ENCODE measurements at regions not wholly inside any gene's neighbourhood (a gene's known extent, or its start where the extent isn't known, plus 50 kb on each side); places are given as distances from the start of the nearest gene placed in this dataset.

DNA sequence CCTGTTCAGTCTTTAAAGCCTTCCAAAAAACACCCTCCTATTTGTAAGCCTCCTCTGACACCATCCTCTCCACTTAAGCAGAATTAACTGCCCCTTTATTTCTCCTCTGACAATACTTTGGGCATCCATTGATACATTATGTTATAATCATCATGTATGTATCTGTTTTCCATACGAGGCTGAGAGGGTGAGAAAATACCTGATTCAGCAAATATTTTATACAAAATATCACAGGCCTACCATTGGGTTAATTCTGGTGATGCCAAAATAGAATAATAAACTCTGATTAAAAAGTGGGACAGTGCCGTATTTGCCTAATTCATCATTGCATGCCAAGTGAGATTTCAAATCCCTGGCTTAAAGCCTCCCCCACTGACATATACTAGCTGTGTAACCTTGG, 118.2 kb upstream of the ADAMTS9 start:
- TF ChIP-seq, protein P1, sequence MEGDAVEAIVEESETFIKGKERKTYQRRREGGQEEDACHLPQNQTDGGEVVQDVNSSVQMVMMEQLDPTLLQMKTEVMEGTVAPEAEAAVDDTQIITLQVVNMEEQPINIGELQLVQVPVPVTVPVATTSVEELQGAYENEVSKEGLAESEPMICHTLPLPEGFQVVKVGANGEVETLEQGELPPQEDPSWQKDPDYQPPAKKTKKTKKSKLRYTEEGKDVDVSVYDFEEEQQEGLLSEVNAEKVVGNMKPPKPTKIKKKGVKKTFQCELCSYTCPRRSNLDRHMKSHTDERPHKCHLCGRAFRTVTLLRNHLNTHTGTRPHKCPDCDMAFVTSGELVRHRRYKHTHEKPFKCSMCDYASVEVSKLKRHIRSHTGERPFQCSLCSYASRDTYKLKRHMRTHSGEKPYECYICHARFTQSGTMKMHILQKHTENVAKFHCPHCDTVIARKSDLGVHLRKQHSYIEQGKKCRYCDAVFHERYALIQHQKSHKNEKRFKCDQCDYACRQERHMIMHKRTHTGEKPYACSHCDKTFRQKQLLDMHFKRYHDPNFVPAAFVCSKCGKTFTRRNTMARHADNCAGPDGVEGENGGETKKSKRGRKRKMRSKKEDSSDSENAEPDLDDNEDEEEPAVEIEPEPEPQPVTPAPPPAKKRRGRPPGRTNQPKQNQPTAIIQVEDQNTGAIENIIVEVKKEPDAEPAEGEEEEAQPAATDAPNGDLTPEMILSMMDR (IDR thresholded peaks at IDR 0.05; ENCODE audit: insufficient read depth, low read depth, low read length), result no peak
- TF ChIP-seq EZH2 (IDR thresholded peaks at IDR 0.05; ENCODE audit: insufficient read depth, low read length), result no peak
- H3K4me2 ChIP-seq (ENCODE audit: low read length), result no peak overlapping the region
- no peak overlapping the region for H3K4me3 ChIP-seq (ENCODE audit: insufficient read depth, low read depth, low read length)
- FAIRE-seq, result no peak
- no peaks in the 10 kb centered on the region for H3K36me3 ChIP-seq (ENCODE audit: insufficient read depth, low read length)
- H3K9me3 ChIP-seq (ENCODE audit: insufficient read depth, low read depth, low read length), result no peaks in the 10 kb centered on the region
- no peaks in the 10 kb centered on the region for H3K36me3 Mint-ChIP-seq (ENCODE audit: low read depth, unreplicated experiment)
- no peaks in the 10 kb centered on the region for H3K4me1 ChIP-seq (ENCODE audit: insufficient read depth, low read length)
- no peak overlapping the region for H2AFZ ChIP-seq (ENCODE audit: low read depth, low read length)
- H3K4me3 Mint-ChIP-seq (ENCODE audit: unreplicated experiment), result no peak overlapping the region
- no peak for DNase-seq (ENCODE audit: low read depth)
- no peaks in the 10 kb centered on the region for H4K20me1 ChIP-seq (ENCODE audit: insufficient read depth, low read length)
- no peaks in the 10 kb centered on the region for H3K27me3 ChIP-seq (ENCODE audit: insufficient read depth, low read length)
- peaks cover 9% of the 10 kb centered on the region for H3K4me1 Mint-ChIP-seq (ENCODE audit: low read depth, unreplicated experiment)
- no peaks in the 10 kb centered on the region for H3K79me2 ChIP-seq (ENCODE audit: insufficient read depth, low read length)
- no peak overlapping the region for H3K27ac Mint-ChIP-seq (ENCODE audit: unreplicated experiment)
- peaks cover 4% of the 10 kb centered on the region for H3K27me3 Mint-ChIP-seq (ENCODE audit: low read depth, unreplicated experiment)
- H3K27ac ChIP-seq (ENCODE audit: low read depth, low read length), result no peak overlapping the region
- no peak overlapping the region for H3K9ac ChIP-seq (ENCODE audit: low read length)
- H3K9me3 Mint-ChIP-seq (ENCODE audit: unreplicated experiment), result no peaks in the 10 kb centered on the region

GRCh38 chr3:64805248-64805647, 117.4 kb upstream of the ADAMTS9 start:
- H3K27me3 Mint-ChIP-seq (ENCODE audit: low read depth, unreplicated experiment), result peaks cover 4% of the 10 kb centered on the region
- H3K9me3 Mint-ChIP-seq (ENCODE audit: unreplicated experiment), result no peaks in the 10 kb centered on the region

DNA sequence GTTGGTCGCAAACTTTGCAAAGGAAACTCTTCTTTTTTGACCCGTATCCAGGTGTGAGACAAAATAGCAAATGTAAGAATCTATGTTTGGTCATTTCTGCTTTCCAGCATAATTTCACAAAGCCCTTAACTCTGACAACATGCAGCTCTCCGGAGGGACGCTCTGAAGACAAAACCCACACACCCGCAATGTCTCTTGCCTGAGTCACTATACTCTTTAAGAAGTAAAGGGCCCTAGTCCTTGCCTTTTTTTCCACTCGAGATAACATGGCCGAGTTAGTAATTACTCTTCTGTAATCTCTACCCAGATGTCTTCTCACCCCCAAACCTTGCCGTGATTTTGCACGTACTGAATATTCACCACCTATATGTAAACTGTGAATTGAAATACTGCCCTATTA, 115.7 kb upstream of the ADAMTS9 start:
- Mint-ChIP-seq H3K27me3 (ENCODE audit: low read depth, unreplicated experiment) (no peaks in the 10 kb centered on the region), H3K27ac (ENCODE audit: unreplicated experiment) (no peak overlapping the region), H3K4me3 (ENCODE audit: unreplicated experiment) (no peak overlapping the region), H3K4me1 (ENCODE audit: low read depth, unreplicated experiment) (peaks cover 9% of the 10 kb centered on the region), H3K9me3 (ENCODE audit: unreplicated experiment) (peaks cover 2% of the 10 kb centered on the region), H3K36me3 (ENCODE audit: low read depth, unreplicated experiment) (no peaks in the 10 kb centered on the region)
- no peak for TF ChIP-seq EZH2 (IDR thresholded peaks at IDR 0.05; ENCODE audit: insufficient read depth, low read length)
- TF ChIP-seq, protein P1 (IDR thresholded peaks at IDR 0.05; ENCODE audit: insufficient read depth, low read depth, low read length), result no peak
- Histone ChIP-seq H2AFZ (ENCODE audit: low read depth, low read length) (no peak overlapping the region), H3K4me3 (ENCODE audit: insufficient read depth, low read depth, low read length) (no peak overlapping the region), H3K4me1 (ENCODE audit: insufficient read depth, low read length) (no peaks in the 10 kb centered on the region), H3K27ac (ENCODE audit: low read depth, low read length) (no peak overlapping the region), H3K4me2 (ENCODE audit: low read length) (no peak overlapping the region), H4K20me1 (ENCODE audit: insufficient read depth, low read length) (no peaks in the 10 kb centered on the region), H3K27me3 (ENCODE audit: insufficient read depth, low read length) (no peaks in the 10 kb centered on the region), H3K36me3 (ENCODE audit: insufficient read depth, low read length) (no peaks in the 10 kb centered on the region), H3K79me2 (ENCODE audit: insufficient read depth, low read length) (no peaks in the 10 kb centered on the region), H3K9me3 (ENCODE audit: insufficient read depth, low read depth, low read length) (no peaks in the 10 kb centered on the region), H3K9ac (ENCODE audit: low read length) (no peak overlapping the region)
- DNase-seq (ENCODE audit: low read depth) (no peak), FAIRE-seq (no peak)

More at GRCh38 chr3:64805248-64805647, 117.4 kb upstream of the ADAMTS9 start:
- Histone ChIP-seq H3K9me3 (ENCODE audit: insufficient read depth, low read depth, low read length) (no peaks in the 10 kb centered on the region), H3K4me3 (ENCODE audit: insufficient read depth, low read depth, low read length) (no peak overlapping the region), H4K20me1 (ENCODE audit: insufficient read depth, low read length) (no peaks in the 10 kb centered on the region), H3K4me2 (ENCODE audit: low read length) (no peak overlapping the region), H3K27ac (ENCODE audit: low read depth, low read length) (no peak overlapping the region), H3K36me3 (ENCODE audit: insufficient read depth, low read length) (no peaks in the 10 kb centered on the region), H2AFZ (ENCODE audit: low read depth, low read length) (no peak overlapping the region), H3K79me2 (ENCODE audit: insufficient read depth, low read length) (no peaks in the 10 kb centered on the region), H3K9ac (ENCODE audit: low read length) (no peak overlapping the region), H3K27me3 (ENCODE audit: insufficient read depth, low read length) (no peaks in the 10 kb centered on the region), H3K4me1 (ENCODE audit: insufficient read depth, low read length) (no peaks in the 10 kb centered on the region)
- TF ChIP-seq, protein P1 (IDR thresholded peaks at IDR 0.05; ENCODE audit: insufficient read depth, low read depth, low read length), result no peak
- TF ChIP-seq EZH2 (IDR thresholded peaks at IDR 0.05; ENCODE audit: insufficient read depth, low read length), result no peak
- Mint-ChIP-seq H3K4me1 (ENCODE audit: low read depth, unreplicated experiment) (peaks cover 9% of the 10 kb centered on the region), H3K36me3 (ENCODE audit: low read depth, unreplicated experiment) (no peaks in the 10 kb centered on the region), H3K4me3 (ENCODE audit: unreplicated experiment) (no peak overlapping the region), H3K27ac (ENCODE audit: unreplicated experiment) (no peak overlapping the region)
- FAIRE-seq (no peak), DNase-seq (ENCODE audit: low read depth) (no peak)
